HCT116 (cell line): ENCODE measurements at regions not wholly inside any gene's neighbourhood (a gene's known extent, or its start where the extent isn't known, plus 50 kb on each side); places are given as distances from the start of the nearest gene placed in this dataset.

Source experiments
- CEBPB ChIP-seq: IDR thresholded peaks from 2 replicates; pipeline ENCODE4 v1.6.1; 2012; ENCODE audit warnings: low read depth
- EZH2 ChIP-seq: fragments of 200-600 bp; sonication (generic); IDR thresholded peaks from 2 replicates; pipeline ENCODE4 v1.6.1; 2017; ENCODE audit warnings: antibody characterized with exemption, mixed run types
- EZH2phosphoT487 ChIP-seq: fragments of 200-600 bp; IDR thresholded peaks from 2 replicates; pipeline ENCODE4 v1.6.1; 2018; ENCODE audit warnings: antibody characterized with exemption, borderline replicate concordance
- POLR2A ChIP-seq: IDR thresholded peaks from 2 replicates; pipeline ENCODE4 v1.7.0; 2011; ENCODE audit warnings: borderline replicate concordance; ENCODE audit not compliant: insufficient read depth, insufficient read length; ENCODE audit errors: extremely low read depth
- POLR2AphosphoS5 ChIP-seq: IDR thresholded peaks from 2 replicates; pipeline ENCODE4 v1.6.1; 2011; ENCODE audit warnings: mild to moderate bottlenecking, low read depth, low read length, moderate library complexity
- RAD21 ChIP-seq: IDR thresholded peaks from 2 replicates; pipeline ENCODE4 v1.6.1; 2012; ENCODE audit warnings: low read depth, mild to moderate bottlenecking
- SP1 ChIP-seq: IDR thresholded peaks from 2 replicates; pipeline ENCODE4 v1.6.1; 2012; ENCODE audit warnings: low read depth
- TCF7L2 ChIP-seq: IDR thresholded peaks from 2 replicates; pipeline ENCODE4 v1.7.0; 2011; ENCODE audit warnings: borderline replicate concordance, inconsistent platforms; ENCODE audit not compliant: insufficient read depth, insufficient read length; ENCODE audit errors: extremely low read depth
- YY1 ChIP-seq: IDR thresholded peaks from 2 replicates; pipeline ENCODE4 v1.6.1; 2011; ENCODE audit warnings: low read length, low read depth, moderate library complexity, mild to moderate bottlenecking; ENCODE audit not compliant: insufficient replicate concordance; ENCODE audit errors: extremely low read depth
- ZNF274 ChIP-seq: fragments of 200-500 bp; sonication (Bioruptor generic); IDR thresholded peaks from 2 replicates; pipeline ENCODE4 v1.6.1; 2014; ENCODE audit warnings: mild to moderate bottlenecking, low read depth, low read length, inconsistent platforms
- TF ChIP-seq, protein P1 (sequence below), 3 experiments: fragments of 200-600 bp in 1 of 3; sonication (generic) in 1 of 3; IDR thresholded peaks in 2 of 3; conservative IDR thresholded peaks in 1 of 3; 2 replicates each; pipeline ENCODE4 v1.5.1; 2012 to 2017; ENCODE audit warnings: low read depth in 2 of 3, low read length in 2 of 3, antibody characterized with exemption in 1 of 3, borderline replicate concordance in 1 of 3, control low read depth in 1 of 3, mild to moderate bottlenecking in 1 of 3, mixed read lengths in 1 of 3, mixed run types in 1 of 3, moderate library complexity in 1 of 3; ENCODE audit not compliant: insufficient read depth in 1 of 3
- TF ChIP-seq, protein P2 (sequence below): IDR thresholded peaks from 2 replicates; pipeline ENCODE4 v1.6.1; 2011; ENCODE audit warnings: mild to moderate bottlenecking, low read length, moderate library complexity; ENCODE audit not compliant: insufficient replicate concordance; ENCODE audit errors: extremely low read depth
- TF ChIP-seq, protein P3 (sequence below): IDR thresholded peaks from 2 replicates; pipeline ENCODE4 v1.6.1; 2012
- TF ChIP-seq, protein P4 (sequence below): IDR thresholded peaks from 2 replicates; pipeline ENCODE4 v1.6.1; 2012

DNA sequence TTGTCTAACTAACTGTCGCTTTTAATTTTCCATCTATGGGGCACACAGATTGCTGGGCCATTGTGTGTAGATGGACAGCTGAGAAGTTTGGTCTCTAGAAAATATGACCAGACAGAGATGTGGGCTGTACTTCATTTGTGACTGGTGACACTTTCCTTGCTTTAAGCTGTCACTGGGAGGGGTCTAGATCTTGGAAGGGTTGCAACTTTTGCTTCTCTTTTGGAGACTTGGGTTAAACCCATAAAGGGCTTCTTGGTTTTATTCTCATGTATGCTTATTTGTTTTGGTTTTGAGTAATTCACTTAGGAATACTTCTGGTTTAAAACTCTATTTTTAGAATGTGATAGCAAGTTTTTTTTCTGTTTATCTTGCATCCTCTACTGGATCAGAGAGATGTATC, 80.2 kb downstream of the ETS2 start:
- TF ChIP-seq, protein P1, sequence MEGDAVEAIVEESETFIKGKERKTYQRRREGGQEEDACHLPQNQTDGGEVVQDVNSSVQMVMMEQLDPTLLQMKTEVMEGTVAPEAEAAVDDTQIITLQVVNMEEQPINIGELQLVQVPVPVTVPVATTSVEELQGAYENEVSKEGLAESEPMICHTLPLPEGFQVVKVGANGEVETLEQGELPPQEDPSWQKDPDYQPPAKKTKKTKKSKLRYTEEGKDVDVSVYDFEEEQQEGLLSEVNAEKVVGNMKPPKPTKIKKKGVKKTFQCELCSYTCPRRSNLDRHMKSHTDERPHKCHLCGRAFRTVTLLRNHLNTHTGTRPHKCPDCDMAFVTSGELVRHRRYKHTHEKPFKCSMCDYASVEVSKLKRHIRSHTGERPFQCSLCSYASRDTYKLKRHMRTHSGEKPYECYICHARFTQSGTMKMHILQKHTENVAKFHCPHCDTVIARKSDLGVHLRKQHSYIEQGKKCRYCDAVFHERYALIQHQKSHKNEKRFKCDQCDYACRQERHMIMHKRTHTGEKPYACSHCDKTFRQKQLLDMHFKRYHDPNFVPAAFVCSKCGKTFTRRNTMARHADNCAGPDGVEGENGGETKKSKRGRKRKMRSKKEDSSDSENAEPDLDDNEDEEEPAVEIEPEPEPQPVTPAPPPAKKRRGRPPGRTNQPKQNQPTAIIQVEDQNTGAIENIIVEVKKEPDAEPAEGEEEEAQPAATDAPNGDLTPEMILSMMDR (IDR thresholded peaks at IDR 0.05 in 2 of 3, conservative IDR thresholded peaks at IDR 0.05 in 1 of 3; ENCODE audit: borderline replicate concordance in 1 of 3, insufficient read depth in 1 of 3, low read depth in 2 of 3, low read length in 2 of 3), result no peak
- TF ChIP-seq CEBPB (no peak), EZH2 (no peak), TCF7L2 (no peak), ZNF274 (no peak), SP1 (no peak), EZH2phosphoT487 (no peak), POLR2AphosphoS5 (no peak), RAD21 (no peak), YY1 (no peak), POLR2A (no peak)
- TF ChIP-seq, protein P2, sequence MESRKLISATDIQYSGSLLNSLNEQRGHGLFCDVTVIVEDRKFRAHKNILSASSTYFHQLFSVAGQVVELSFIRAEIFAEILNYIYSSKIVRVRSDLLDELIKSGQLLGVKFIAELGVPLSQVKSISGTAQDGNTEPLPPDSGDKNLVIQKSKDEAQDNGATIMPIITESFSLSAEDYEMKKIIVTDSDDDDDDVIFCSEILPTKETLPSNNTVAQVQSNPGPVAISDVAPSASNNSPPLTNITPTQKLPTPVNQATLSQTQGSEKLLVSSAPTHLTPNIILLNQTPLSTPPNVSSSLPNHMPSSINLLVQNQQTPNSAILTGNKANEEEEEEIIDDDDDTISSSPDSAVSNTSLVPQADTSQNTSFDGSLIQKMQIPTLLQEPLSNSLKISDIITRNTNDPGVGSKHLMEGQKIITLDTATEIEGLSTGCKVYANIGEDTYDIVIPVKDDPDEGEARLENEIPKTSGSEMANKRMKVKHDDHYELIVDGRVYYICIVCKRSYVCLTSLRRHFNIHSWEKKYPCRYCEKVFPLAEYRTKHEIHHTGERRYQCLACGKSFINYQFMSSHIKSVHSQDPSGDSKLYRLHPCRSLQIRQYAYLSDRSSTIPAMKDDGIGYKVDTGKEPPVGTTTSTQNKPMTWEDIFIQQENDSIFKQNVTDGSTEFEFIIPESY, result no peak
- TF ChIP-seq, protein P3, sequence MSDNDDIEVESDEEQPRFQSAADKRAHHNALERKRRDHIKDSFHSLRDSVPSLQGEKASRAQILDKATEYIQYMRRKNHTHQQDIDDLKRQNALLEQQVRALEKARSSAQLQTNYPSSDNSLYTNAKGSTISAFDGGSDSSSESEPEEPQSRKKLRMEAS, result no peak
- TF ChIP-seq, protein P4, sequence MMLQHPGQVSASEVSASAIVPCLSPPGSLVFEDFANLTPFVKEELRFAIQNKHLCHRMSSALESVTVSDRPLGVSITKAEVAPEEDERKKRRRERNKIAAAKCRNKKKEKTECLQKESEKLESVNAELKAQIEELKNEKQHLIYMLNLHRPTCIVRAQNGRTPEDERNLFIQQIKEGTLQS, result no peak
